Left lung (tissue), 4 donors: ENCODE measurements at regions not wholly inside any gene's neighbourhood (a gene's known extent, or its start where the extent isn't known, plus 50 kb on each side); places are given as distances from the start of the nearest gene placed in this dataset.

ENCODE experiments used
- ATAC-seq: fragments of 200-7000 bp; cut with Tn5 transposase; one replicate; pipeline ENCODE4 v1.9.1; 2020; ENCODE audit warnings: moderate library complexity
- DNase-seq, 4 donors: peaks; one replicate each; pipeline ENCODE4 v3.0.0-alpha.2; 2013 to 2020
- H3K27ac ChIP-seq, 2 donors: fragments of 200-600 bp; sonication (generic) in 1 of 2; one replicate each; pipeline versions ENCODE4 v1.5.0 to v1.8.0; 2020 to 2021
- H3K27me3 ChIP-seq, 2 donors: fragments of 200-600 bp; sonication (generic) in 1 of 2; one replicate each; pipeline versions ENCODE4 v1.5.0 to v1.8.0; 2020 to 2021
- H3K36me3 ChIP-seq, 2 donors: fragments of 200-600 bp; sonication (generic) in 1 of 2; one replicate each; pipeline versions ENCODE4 v1.5.0 to v1.8.0; 2020 to 2021
- H3K4me1 ChIP-seq, 2 donors: fragments of 200-600 bp; one replicate each; pipeline ENCODE4 v1.8.0; 2021
- H3K4me3 ChIP-seq, 2 donors: fragments of 200-600 bp; sonication (generic) in 1 of 2; one replicate each; pipeline versions ENCODE4 v1.5.0 to v1.8.0; 2020 to 2021; ENCODE audit warnings: mild to moderate bottlenecking in 1 of 2
- H3K9me3 ChIP-seq, 2 donors: fragments of 200-600 bp; sonication (generic) in 1 of 2; one replicate each; pipeline versions ENCODE4 v1.5.0 to v1.8.0; 2020 to 2021
- intact Hi-C, 2 donors: fragments of 100-400 bp; cut with DNase I; formaldehyde crosslinking; loops; one replicate each; pipeline versions ENCODE4 v1.11.2 to v1.14.2; 2022
- TF ChIP-seq, protein P1 (sequence below), 2 donors: fragments of 200-600 bp; sonication (generic) in 1 of 2; IDR thresholded peaks; one replicate each; pipeline versions ENCODE4 v1.5.0 to v1.8.0; 2021; ENCODE audit warnings: antibody characterized with exemption in 2 of 2
- donor health status: DM: no; HTN: yes; CAD: no.
- donor health status: DM: no; HTN: no; CAD: no.

DNA sequence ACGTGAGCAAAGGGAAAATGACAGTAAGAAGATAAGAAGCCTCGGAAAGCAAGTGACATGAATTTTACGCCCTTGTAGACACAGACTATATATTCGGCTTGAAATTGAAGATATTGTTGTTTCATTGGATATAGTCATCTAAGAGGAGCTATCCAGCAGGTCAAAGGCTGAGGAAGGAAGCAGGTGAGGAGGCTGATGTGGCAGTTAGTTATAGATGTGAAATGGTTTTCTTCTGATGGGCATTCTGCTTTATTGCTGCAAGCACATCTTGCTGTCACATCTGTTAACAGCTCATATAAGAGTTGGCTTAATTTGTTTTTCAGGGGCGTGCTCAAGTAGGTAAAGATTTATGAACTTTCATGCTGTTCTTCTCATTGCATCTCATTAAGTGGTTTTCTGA, 146.1 kb downstream of the KLF5 start:
- no peaks in the 10 kb centered on the region for H3K4me1 ChIP-seq
- H3K36me3 ChIP-seq: no peaks in the 10 kb centered on the region
- ATAC-seq: no peak
- H3K27me3 ChIP-seq: no peaks in the 10 kb centered on the region
- H3K4me3 ChIP-seq: no peak overlapping the region
- TF ChIP-seq, protein P1, sequence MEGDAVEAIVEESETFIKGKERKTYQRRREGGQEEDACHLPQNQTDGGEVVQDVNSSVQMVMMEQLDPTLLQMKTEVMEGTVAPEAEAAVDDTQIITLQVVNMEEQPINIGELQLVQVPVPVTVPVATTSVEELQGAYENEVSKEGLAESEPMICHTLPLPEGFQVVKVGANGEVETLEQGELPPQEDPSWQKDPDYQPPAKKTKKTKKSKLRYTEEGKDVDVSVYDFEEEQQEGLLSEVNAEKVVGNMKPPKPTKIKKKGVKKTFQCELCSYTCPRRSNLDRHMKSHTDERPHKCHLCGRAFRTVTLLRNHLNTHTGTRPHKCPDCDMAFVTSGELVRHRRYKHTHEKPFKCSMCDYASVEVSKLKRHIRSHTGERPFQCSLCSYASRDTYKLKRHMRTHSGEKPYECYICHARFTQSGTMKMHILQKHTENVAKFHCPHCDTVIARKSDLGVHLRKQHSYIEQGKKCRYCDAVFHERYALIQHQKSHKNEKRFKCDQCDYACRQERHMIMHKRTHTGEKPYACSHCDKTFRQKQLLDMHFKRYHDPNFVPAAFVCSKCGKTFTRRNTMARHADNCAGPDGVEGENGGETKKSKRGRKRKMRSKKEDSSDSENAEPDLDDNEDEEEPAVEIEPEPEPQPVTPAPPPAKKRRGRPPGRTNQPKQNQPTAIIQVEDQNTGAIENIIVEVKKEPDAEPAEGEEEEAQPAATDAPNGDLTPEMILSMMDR (IDR thresholded peaks at IDR 0.05): no peak
- intact Hi-C loops: no loop called here
- no peaks in the 10 kb centered on the region for H3K9me3 ChIP-seq
- DNase-seq: no peak
- no peak overlapping the region for H3K27ac ChIP-seq

DNA sequence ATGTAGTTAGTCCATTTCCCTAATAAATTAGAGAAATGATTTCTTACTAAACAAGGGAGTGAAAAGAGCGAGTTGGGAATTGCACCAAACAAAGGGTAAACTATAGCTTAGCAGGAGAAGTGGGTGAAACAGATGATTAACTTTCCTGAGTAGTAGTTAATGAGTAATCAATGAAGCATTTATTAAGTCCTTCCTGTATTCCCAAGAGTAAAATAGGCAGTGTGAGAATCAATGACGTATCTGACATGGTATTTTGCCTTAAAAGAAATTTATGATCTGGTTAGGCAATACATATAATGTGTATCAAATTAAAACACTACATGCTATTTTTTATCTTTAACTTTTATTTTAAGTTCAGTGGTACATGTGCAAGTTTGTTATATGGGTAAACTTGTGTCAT, 142.8 kb downstream of the KLF5 start:
- no peak for ATAC-seq
- Histone ChIP-seq H3K36me3 (no peaks in the 10 kb centered on the region), H3K4me1 (no peaks in the 10 kb centered on the region), H3K27ac (no peak overlapping the region), H3K27me3 (no peaks in the 10 kb centered on the region), H3K4me3 (no peak overlapping the region), H3K9me3 (no peaks in the 10 kb centered on the region)
- no peak for DNase-seq
- intact Hi-C loops: no loop called here
- TF ChIP-seq, protein P1 (IDR thresholded peaks at IDR 0.05): no peak

DNA sequence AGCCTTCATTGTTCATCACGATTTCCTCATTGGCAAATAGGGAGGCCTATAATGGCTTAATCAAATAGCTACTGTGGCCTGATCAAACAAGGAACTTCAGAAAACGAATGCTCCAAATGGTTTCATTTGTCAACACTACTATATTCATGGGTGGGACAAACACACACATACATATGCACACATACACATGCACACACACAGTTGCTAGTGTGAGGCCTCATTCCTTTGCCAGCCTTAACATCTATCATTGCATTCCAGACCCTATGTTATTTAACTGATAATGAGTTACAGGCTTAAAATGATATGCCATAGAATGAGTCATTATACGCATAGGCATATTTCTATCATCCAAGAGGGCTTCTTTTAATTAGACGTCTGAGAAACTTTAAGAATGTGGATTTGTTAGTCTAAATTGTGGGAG, 140.2 kb downstream of the KLF5 start:
- no peak for ATAC-seq
- TF ChIP-seq, protein P1 (IDR thresholded peaks at IDR 0.05): no peak
- H3K36me3 ChIP-seq: no peaks in the 10 kb centered on the region

DNA sequence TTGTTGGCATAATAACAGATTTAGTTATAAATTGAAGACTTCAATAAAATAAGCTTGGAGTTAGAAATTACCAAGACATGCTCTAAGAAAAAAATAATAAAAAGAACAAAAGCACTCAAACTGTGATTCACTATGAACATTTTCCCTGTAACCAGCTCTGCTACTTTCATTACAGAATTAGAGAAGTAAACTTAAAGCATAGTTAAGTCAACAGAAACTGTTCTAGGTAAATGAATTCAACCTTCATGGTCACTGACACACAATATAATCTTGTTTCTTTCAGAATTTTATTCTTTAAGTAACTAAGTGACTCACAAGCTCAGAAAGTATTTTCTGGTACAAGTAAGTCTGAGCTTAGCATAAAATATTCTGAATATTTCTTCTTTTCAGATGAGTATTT, 136.3 kb downstream of the KLF5 start:
- ATAC-seq (peak; percentile 72), DNase-seq (no peak)
- Histone ChIP-seq H3K36me3 (no peaks in the 10 kb centered on the region), H3K4me3 (no peak overlapping the region), H3K27ac (no peak overlapping the region), H3K9me3 (no peaks in the 10 kb centered on the region), H3K4me1 (no peaks in the 10 kb centered on the region), H3K27me3 (no peaks in the 10 kb centered on the region)
- intact Hi-C loops: no loop called here
- TF ChIP-seq, protein P1 (IDR thresholded peaks at IDR 0.05): no peak

More for the DNA sequence above, 140.2 kb downstream of the KLF5 start:
- no peaks in the 10 kb centered on the region for H3K9me3 ChIP-seq
- no peaks in the 10 kb centered on the region for H3K27me3 ChIP-seq
- no peak overlapping the region for H3K4me3 ChIP-seq
- intact Hi-C loops: no loop called here
- H3K4me1 ChIP-seq: no peaks in the 10 kb centered on the region
- DNase-seq: no peak
- H3K27ac ChIP-seq: no peak overlapping the region

DNA sequence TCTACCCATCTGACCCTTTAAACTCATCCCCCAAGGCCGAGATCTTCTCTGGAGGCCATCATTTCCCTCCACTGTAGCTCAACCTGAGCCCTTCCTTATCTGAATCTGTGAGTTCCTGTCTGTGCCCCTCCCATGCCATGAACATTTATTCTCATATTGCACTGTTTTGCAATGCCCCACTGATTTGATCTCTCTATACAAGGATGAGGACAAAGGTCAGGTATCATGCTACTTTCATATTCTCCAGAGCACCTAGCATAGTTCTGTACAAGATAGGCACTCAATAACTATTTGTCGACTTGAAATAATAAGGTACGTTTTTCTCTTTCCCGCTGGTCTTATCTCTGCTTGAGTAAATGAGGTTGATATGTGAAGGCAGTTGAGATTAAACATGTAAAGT, 135.5 kb downstream of the KLF5 start:
- ATAC-seq (peak; percentile 79), DNase-seq (no peak)
- Histone ChIP-seq H3K9me3 (no peaks in the 10 kb centered on the region), H3K4me3 (no peak overlapping the region), H3K27ac (peak overlapping the region in 1 of 2 donors; percentile 37), H3K27me3 (no peaks in the 10 kb centered on the region), H3K36me3 (no peaks in the 10 kb centered on the region), H3K4me1 (no peaks in the 10 kb centered on the region)
- TF ChIP-seq, protein P1 (IDR thresholded peaks at IDR 0.05): no peak
- intact Hi-C loops: no loop called here
